ENCODE measurements at regions not wholly inside any gene's neighbourhood (a gene's known extent, or its start where the extent isn't known, plus 50 kb on each side); places are given as distances from the start of the nearest gene placed in this dataset.
A peak's percentile ranks its signal among the peaks of the same experiment; 100 is the strongest.
"Not testable (repeated sequence)": the region's sequence is repeated elsewhere in the genome, so short reads cannot be mapped to it uniquely, and the experiment has no call there.

GRCh38 chr6:51224580-51225240 is 406.0 kb downstream of the TFAP2B start:
- not testable (repeated sequence) for DNase-seq

- DNase-seq: no peak
Measured at GRCh38 chr6:51241376-51241775, 422.7 kb downstream of the TFAP2B start.

DNA sequence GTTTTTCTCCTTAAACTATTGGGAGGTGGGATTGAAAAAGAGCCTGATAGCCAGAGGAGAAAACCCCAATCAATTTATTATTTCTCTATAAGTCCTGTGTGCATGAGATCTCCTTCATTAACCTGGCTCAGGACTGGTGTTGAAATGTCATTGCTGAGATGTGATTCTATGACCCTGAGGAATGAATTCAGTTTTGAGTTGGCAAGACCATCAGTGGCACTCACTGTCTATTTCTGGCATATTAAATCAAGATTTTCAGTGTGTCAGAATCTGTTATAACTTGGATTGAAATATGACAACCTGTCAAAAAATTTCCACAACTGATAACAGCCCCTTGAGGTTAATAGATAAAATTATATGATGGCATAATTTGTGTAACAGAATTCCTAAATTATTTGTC is 431.1 kb downstream of the TFAP2B start:
- DNase-seq: no peak

DNA sequence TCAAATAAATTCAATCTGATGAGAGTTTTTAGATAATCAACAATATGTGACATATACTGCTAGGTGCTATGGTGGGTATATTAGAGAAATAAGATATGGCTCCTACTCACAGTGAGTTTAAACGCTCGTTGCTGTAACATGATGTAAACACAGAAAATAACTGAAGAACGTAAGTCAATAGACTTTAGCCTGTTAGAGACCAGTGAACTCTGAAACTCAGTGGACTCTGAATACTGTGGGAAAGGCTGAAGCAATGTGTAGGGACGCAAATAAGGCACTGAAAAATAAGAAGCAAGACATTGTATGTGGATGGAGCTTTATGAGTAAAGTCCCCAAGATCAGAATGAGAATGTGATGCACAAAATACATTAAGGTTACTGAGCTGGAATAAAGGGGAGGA is 431.6 kb downstream of the TFAP2B start:
- no peak for DNase-seq

DNA sequence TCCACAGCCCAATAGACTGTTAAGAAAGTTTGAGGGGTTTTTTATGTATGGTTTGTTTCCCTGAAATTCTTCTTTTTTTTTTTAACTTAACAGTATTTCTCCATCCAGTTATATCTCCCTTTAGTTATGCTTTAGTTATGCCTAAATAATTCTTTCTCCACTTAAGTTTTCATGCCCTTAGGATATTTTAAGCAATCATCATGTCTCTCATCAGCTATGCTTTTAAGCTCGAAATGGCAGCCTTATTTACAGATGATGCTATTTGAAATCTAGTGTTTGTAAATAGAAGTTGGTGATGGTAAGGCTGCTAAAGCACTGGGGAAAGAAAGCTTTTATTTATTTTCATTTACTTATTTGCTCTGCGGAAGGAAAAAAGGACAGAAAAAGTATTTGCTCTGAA is 439.3 kb downstream of the TFAP2B start:
- no peak for DNase-seq

DNA sequence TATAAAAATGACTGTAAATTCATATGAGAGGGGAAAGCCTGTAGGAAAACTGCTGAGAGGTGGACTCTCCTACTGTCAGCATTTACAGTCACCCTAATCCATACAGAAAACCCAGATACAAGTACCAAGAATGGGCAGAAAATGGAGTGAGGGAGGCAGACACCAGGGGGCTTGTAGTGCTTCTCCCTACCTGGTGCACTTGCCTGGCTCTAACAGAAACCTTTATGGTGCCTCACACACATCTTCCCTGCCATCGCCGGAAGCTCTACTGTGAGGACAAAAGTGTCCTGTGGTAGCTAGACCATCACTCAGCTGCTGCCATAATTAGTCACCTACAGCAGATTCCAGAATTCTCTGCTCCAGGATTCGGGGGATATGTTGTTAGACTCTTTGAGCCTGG is 441.3 kb downstream of the TFAP2B start:
- no peak for DNase-seq

- no peak for DNase-seq
Measured at GRCh38 chr6:51261691-51262090, 443.0 kb downstream of the TFAP2B start.

DNA sequence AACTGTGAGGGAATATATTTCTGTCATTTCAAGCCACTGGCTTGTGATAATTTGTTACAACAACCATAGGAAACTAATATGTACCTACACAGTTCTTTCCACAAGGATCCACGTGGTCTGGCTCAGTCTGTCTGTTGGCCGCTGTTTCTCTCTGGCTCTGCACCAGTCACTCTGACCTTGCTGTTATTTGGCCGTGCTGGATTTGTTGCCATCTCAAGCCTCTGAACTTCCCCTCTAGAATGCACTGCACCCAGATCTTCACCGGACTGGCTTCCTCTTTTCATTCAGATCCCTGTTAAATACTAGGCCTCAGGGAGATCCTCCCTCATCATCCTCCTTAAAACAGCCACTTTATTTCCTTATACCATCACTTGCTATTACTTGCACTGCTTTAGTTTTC is 446.8 kb downstream of the TFAP2B start:
- peak in 1 of 3 donors; percentile 12 for DNase-seq

DNA sequence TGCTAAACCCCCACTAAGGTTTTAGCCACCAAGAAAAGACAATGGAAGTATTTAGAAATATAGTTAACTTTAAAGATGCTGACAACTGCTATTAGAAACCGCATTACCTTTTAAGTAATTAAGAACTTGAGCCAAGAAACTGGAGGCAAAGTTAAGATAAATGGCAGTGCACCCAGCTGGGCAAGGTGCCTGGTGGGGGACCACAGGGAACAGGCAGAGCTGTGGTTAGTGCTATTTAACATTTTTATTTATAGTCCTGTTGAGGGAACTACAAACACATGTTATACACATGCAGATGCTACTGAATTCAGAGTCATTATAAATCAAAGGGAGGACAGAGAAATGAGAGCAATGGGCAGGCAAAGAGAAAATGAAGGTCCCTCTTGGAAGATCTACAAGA is 447.9 kb downstream of the TFAP2B start:
- no peak for DNase-seq

DNA sequence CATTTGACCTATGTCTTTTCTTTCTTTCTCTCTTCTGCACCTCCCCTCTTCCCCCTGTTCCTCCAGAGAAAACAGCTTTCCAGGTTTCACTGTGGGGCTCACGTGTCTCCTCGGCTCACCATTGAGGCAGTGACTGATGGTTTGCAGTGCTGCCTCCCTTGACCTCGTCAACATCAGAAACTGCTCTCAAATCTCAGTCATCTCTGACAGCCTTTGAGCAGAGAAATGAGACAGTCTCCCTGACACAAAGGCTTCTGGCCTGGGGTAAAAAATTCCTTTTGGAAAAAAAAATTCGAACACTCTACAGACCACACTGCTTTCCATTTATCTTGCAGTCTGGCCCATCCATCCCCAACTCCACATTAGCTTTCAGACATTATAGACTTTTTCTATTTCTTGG is 450.0 kb downstream of the TFAP2B start:
- DNase-seq: no peak

DNA sequence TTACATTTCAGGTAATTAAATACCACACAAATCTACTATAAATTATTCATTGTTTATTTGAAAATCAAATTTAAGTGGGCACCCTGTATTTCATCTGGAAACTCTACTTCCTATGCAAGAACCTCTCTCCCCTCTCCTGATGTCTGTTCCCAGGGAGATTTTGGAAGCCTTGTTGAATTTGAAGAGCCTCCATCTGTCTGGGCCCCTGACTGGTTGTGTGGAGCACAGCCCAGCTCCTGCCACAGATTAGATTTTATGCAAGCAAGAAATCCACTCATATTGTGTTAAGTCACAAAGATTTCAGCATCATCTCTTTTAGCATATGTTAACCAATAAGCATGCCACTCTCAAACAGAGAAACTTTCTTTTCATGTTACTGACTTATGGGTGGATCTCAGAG is 451.2 kb downstream of the TFAP2B start:
- DNase-seq: no peak

DNA sequence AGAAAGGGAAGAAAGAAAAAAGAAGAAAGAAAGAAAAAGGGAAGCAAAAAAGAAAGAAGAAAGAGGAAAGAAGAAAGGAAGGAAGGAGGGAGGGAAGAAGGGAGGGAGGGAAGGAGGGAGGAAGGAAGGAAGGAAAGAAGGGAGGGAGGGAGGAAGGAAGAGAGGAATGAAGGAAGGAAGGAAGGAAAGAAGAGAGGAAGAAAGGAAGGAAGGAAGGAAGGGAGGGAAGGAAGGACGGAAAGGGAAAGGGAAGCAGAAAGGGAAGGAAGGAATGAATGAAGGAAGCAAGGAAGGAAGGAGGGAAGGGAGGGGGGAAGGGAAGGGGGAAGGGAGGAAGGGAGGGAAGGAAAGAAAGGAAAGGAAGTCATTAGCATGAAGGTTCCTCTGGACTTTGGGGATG is 452.9 kb downstream of the TFAP2B start:
- no peak for DNase-seq

- DNase-seq: peak in 1 of 3 donors; percentile 22
Measured at GRCh38 chr6:51273228-51273961, 454.7 kb downstream of the TFAP2B start.

- no peak for DNase-seq
Measured at GRCh38 chr6:51277474-51277873, 458.8 kb downstream of the TFAP2B start.

GRCh38 chr6:51282026-51282425 is 463.4 kb downstream of the TFAP2B start:
- no peak for DNase-seq

GRCh38 chr6:51283723-51284355 is 465.2 kb downstream of the TFAP2B start:
- peak in 1 of 3 donors; percentile 15 for DNase-seq

- no peak for DNase-seq
Measured at GRCh38 chr6:51285876-51286275, 467.2 kb downstream of the TFAP2B start.

GRCh38 chr6:51289041-51289440 is 470.4 kb downstream of the TFAP2B start:
- peak in 1 of 3 donors; percentile 25 for DNase-seq

DNA sequence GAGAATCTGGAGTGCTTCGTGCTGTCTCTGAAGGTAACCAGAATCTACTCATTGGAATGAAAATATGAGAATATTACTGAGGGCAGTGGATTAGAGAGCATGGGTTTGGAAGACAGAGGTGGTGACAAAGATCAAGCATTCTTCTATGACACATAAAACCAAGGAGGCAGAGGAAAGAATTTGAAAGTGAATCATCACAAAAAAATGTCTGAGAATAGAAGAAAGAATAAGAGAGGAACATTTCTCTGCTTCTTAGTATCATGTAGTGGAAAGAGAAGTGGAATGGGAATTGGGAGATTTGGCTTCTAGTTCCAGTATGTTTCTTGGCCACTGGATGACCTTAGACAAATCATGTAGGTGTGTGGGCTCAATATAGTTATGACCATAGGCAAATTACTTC is 474.0 kb downstream of the TFAP2B start:
- peak in 1 of 3 donors; percentile 24 for DNase-seq

- no peak for DNase-seq
Measured at GRCh38 chr6:51299621-51300380, 481.1 kb downstream of the TFAP2B start.

GRCh38 chr6:51300510-51300909 is 481.8 kb downstream of the TFAP2B start:
- DNase-seq: no peak

DNA sequence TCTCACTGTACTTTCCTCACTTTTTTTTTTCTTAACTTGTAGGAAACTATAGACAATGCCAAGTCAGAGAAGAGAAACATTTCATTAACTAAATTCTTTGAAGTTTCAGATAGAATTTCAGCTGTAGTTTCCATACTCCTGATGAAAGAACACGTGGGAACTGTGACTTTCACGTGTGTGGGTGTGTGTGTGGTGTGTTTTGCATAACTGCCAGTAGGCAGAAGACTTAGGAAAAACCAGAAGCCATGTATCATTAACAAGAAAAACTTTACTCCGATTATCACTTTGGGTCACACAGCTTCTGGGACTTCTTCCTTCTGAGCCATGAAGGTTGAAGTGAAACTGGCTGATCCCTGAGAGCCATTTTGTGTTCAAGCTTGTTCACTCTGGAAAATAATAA is 483.3 kb downstream of the TFAP2B start:
- DNase-seq: no peak

Measured in muscle of back (tissue), 3 donors.